Activated T-cell treated with anti-CD3 and anti-CD28 coated beads, Interleukin-2, amount 50 U/mL, for 1 hour (primary cell): ENCODE measurements at regions not wholly inside any gene's neighbourhood (a gene's known extent, or its start where the extent isn't known, plus 50 kb on each side); places are given as distances from the start of the nearest gene placed in this dataset.
"Not testable (repeated sequence)": the region's sequence is repeated elsewhere in the genome, so short reads cannot be mapped to it uniquely, and the experiment has no call there.

ENCODE experiments used
- DNase-seq: peaks from one replicate; pipeline ENCODE4 v3.0.0-alpha.2; 2020

GRCh38 chr6:14573267-14573666 is 455.7 kb downstream of the CD83 start:
- DNase-seq = no peak

GRCh38 chr6:14573703-14574290 is 456.2 kb downstream of the CD83 start:
- DNase-seq = no peak

GRCh38 chr6:14575961-14576360 is 458.4 kb downstream of the CD83 start:
- DNase-seq = no peak

GRCh38 chr6:14578994-14579393 is 461.4 kb downstream of the CD83 start:
- no peak for DNase-seq

GRCh38 chr6:14582749-14583148 is 465.2 kb downstream of the CD83 start:
- DNase-seq = no peak

DNA sequence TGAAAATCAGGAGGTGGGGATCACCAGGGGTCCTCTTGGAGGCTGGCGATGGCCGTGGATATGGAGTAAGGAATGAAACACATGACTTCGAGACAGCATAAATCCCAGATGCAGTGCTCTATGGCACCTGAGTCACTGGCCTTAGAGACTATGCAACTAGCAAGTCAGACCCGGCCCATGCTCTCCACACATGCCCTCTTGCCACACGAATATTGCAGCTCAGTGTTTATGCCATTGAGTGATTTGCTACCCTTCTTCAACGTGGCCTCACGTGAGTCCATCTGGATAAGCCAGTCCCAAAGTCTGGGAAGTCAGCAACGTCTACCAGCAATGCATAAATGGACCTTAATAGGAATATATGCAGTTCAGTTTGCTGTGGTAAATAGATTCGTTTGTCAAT is 466.3 kb downstream of the CD83 start:
- no peak for DNase-seq

GRCh38 chr6:14584450-14584849 is 466.9 kb downstream of the CD83 start:
- DNase-seq = no peak

GRCh38 chr6:14585689-14586088 is 468.1 kb downstream of the CD83 start:
- no peak for DNase-seq

DNA sequence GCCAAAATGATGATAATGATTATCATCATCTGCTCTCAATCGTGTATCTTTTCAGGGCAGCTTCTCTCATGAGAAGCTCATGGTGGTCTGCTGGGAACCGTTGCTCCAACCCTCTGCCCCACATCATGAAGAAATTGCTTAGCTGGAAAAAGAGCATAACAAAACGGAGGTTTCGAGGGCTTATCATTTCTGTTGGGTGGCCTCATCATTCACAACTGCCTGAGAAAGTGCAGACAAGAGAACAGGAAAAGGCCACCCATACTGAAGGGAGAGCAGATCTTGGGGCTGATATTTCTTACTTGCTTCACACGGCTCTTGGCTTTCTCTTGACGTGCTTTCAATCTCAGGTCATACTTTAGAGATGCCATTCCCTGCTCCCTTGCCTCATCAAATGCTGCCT is 471.6 kb downstream of the CD83 start:
- no peak for DNase-seq

- DNase-seq = no peak
These were observed 473.0 kb downstream of the CD83 start for GRCh38 chr6:14590586-14590985.

- no peak for DNase-seq
These were observed 474.4 kb downstream of the CD83 start for GRCh38 chr6:14591998-14592397.

DNA sequence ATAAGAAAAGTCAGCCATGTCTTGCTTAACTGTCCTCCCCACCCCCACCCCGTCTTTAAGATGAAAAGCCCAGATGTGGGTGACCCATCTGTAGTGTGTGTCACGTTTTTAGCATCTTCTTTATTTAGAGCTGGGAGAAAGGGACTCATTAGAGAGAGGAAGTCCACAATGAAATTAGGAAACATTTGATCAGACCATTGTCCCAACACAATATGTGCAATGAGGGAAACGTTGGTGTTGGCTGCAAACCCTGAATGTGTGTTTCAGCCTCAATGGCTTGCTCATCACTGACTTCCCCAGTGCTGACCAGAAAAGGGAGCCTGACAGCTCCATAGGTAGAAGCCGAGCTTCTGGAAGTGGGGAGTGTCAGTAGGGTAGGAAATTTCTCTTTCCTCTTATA is 475.7 kb downstream of the CD83 start:
- DNase-seq = no peak

DNA sequence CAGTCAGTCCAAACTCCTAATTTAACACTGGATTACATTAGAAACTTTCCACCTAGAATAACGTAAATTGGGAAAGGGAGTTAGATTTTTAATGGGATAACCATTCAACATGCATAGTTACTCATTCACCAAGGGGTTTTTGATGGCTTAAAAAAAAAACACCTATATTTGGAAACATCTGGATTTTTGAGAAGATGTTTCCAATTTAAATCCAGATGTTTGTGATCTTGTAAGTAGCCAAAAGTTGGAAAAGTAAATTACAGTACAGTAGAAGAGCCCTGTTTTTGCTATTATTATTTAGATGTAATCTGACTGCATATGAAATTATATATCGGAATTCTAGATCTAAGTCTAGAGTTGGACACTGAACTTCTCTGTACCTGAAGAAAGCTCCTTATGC is 478.2 kb downstream of the CD83 start:
- no peak for DNase-seq

DNA sequence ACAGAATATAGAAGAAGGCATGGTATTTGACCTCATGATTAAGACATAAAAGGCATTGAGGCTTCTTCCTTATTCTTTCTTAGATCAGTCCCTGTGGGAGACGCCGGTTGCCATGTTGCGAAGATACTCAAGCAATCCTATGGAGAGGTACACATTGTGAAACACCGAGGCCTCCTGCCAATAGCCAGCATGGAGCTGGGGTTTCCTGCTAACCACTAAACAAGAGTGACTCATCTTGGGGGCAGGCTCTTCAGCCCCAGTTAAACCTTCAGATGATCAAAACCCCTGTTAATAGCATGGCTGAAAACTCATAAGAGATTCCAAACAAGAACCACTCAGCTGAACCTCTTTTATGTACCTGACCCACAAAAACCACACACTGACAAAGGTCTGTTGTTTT is 478.8 kb downstream of the CD83 start:
- DNase-seq = no peak

DNA sequence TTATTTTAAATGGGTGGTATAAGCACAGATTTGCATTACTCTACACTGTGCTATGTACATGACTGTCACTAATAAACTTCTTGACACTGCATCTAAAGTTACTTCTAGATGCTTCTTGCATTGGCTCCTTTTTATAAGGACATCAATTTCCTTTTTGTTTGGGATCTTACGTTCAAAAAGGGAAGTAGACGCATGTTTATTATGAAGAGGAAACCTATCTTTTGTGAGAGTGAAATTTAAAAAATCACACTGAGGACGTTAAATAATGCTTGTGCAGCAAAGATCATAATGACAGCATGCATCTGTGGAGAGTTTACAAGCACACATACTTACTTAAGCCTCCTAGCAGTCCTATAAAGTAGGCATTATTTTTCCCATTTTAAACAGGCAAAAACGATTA is 479.5 kb downstream of the CD83 start:
- DNase-seq = no peak

- no peak for DNase-seq
These were observed 480.7 kb downstream of the CD83 start for GRCh38 chr6:14598017-14598864.

DNA sequence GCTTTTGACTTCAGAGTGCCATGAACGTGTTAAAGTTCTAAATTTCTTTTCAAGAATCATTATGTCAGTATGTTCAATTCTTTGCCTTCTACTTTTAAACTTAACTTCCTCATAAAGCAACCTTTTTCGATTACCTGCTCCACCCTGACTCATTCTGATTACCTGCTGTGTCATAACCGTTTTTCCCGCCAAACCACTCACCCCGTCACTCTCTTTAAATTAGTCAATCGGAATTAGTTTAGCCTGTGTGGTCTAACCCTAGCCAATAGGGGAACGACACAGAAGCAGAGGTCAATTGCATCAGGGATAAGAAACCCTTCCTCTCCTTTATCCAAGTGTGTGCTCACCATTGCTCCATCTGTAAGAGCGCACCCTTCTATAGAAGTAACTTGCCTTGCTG is 482.7 kb downstream of the CD83 start:
- DNase-seq = not testable (repeated sequence)

- DNase-seq = no peak
These were observed 483.9 kb downstream of the CD83 start for GRCh38 chr6:14601490-14601889.

DNA sequence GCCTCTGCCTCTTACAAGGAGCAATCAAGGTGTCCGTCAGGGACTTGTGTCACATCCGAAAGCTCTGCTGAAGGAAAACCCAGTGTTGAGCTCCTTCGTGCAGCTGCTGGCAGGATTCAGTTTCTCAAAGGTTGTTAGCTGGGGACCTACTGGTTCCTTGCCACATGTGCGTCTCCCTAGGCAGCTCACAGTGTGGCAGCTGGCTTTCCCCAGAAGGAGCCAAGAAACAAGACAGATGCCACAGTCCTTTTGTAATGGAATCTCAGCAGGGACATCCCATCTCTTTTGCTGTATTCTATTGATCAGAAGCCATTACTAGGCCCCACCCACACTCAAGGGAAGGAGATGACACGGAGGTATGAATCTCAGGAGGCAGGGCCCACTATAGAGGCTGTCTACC is 488.8 kb downstream of the CD83 start:
- DNase-seq = no peak

DNA sequence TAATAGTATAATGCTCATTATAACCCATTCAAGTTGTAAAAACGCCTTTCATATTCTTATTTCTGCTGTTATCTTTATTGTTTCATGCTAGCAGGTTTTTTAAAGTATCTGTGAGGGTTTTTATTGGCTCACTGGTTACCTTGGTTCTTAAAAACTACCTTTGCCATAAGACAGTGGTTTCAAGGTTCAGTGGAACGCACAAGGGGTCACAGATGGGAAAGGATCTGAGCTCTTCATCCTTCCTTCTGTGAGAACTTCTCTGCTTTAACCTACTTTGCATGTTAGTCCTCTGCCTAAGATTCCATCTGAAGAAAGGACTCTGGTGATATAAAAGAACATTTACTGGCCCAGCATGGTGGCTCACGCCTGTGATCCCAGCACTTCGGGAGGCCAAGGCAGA is 492.6 kb downstream of the CD83 start:
- no peak for DNase-seq

- no peak for DNase-seq
These were observed 494.7 kb downstream of the CD83 start for GRCh38 chr6:14612016-14612980.

DNA sequence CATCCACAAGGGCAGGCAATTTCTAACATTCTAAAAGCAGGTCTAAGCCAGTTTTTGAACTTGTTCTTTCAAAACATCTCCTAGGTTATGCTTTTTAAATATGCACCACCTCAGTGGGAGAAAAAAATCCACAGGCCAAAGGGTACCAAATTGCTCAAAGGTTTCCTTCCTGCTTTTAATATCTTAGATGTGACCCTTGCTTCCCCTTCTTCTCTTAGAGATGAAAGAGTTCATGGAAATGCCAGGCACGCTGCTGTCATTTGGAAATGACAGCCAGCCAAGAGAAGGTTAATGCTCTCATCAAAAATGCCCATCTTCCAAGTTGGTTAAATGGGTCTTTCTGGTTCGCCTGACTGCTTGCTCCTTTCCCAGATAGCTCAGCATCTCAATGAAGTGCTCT is 497.1 kb downstream of the CD83 start:
- no peak for DNase-seq

GRCh38 chr6:14616656-14617055 is 499.1 kb downstream of the CD83 start:
- no peak for DNase-seq
